ENCODE measurements at regions not wholly inside any gene's neighbourhood (a gene's known extent, or its start where the extent isn't known, plus 50 kb on each side); places are given as distances from the start of the nearest gene placed in this dataset.

DNA sequence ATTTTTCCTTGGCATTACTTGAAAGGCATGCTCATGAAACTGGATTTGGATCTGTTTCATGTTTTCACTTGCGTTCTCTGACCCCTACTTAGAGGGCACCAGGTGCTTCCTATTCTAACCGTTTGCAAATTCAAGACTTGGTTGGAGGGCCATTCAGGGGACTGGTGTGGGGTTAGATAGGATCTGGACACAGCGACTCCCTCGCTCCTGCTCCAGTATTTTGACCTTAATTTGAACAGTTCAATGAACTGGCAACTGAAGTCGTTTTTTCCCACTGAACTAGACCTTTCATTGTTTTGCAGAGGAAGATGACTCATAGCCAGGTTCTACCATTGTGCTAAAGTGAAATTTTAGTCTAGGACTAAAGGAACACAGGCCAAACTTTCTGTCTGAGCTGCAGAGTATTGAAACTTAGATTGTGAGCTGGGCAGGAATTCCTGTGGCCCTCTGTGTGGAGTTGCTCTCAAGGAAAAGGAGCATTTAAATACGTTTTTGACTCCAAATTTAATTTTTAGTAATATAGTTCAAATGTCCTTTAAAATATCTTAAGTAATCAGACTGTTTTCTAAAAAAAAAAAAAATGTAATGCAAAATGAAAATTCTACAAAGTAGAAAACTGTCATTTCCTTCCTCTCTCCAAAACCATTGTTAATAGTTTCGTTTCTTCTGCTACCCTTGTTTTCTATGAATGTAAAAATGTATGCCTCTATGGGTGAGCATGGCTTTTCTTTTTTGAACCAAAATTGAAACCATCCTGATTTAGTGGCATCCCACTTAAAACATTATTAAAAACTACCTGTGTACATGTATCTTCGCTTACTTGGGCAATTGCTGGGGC lies 64.8 kb downstream of the UTRN start:
- DNase-seq (peak in 1 of 4 donors; percentile 43), ATAC-seq (peak; percentile 55)
- TF ChIP-seq CTCF (IDR thresholded peaks at IDR 0.05) = no peak
- no peaks in the 10 kb centered on the region for H3K27me3 ChIP-seq
- no peaks in the 10 kb centered on the region for H3K9me3 ChIP-seq
- peak overlapping the region; percentile 55 to 80 for H3K27ac ChIP-seq
- no peaks in the 10 kb centered on the region for H3K36me3 ChIP-seq
- intact Hi-C loops (cut with DNase I) = no loop called here
- no peak overlapping the region for H3K4me3 ChIP-seq
- H3K4me1 ChIP-seq = peaks cover 46 to 99% of the 10 kb centered on the region in 2 donors

DNA sequence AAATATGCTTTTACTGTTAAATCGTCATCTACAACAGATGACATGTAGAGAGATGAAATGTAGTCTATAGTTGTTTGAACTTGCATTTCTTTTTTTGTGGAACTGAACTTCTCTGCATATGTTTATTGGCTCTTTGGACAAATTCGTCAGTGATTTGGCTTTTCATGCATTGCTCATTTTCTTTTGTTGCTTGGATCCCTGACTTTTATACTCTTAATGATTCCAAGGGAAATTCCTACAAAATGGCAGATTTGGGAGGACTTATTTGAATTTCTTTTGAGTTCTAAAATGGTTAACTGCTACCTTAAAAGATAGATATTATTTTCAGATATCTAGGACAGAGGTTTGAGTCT lies 65.4 kb downstream of the UTRN start:
- Histone ChIP-seq H3K36me3 (no peaks in the 10 kb centered on the region), H3K4me3 (no peak overlapping the region), H3K9me3 (no peaks in the 10 kb centered on the region), H3K4me1 (peaks cover 46 to 93% of the 10 kb centered on the region in 2 donors), H3K27ac (peak overlapping the region; percentile 55 to 80), H3K27me3 (no peaks in the 10 kb centered on the region)
- no peak for TF ChIP-seq CTCF (IDR thresholded peaks at IDR 0.05)
- intact Hi-C loops (cut with DNase I) = no loop called here
- ATAC-seq (no peak), DNase-seq (no peak)

GRCh38 chr6:144351379-144352127 lies 66.4 kb downstream of the UTRN start:
- no peak overlapping the region for H3K4me3 ChIP-seq
- no peaks in the 10 kb centered on the region for H3K9me3 ChIP-seq
- H3K36me3 ChIP-seq = no peaks in the 10 kb centered on the region
- ATAC-seq (peak; percentile 42), DNase-seq (no peak)
- intact Hi-C loops (cut with DNase I) = no loop called here
- peaks cover 46 to 86% of the 10 kb centered on the region in 2 donors for H3K4me1 ChIP-seq
- H3K27ac ChIP-seq = peak overlapping the region; percentile 11 to 80
- no peak for TF ChIP-seq CTCF (IDR thresholded peaks at IDR 0.05)
- no peaks in the 10 kb centered on the region for H3K27me3 ChIP-seq

GRCh38 chr6:144352331-144352730 lies 67.2 kb downstream of the UTRN start:
- peak; percentile 20 for ATAC-seq
- no peaks in the 10 kb centered on the region for H3K36me3 ChIP-seq
- peak overlapping the region; percentile 11 to 80 for H3K27ac ChIP-seq
- peaks cover 40 to 86% of the 10 kb centered on the region in 2 donors for H3K4me1 ChIP-seq
- DNase-seq = no peak
- no peaks in the 10 kb centered on the region for H3K27me3 ChIP-seq
- no peaks in the 10 kb centered on the region for H3K9me3 ChIP-seq
- no peak overlapping the region for H3K4me3 ChIP-seq
- intact Hi-C loops (cut with DNase I) = no loop called here
- TF ChIP-seq CTCF (IDR thresholded peaks at IDR 0.05) = no peak

- H3K4me1 ChIP-seq = peaks cover 36 to 77% of the 10 kb centered on the region in 2 donors
- intact Hi-C loops (cut with DNase I) = no loop called here
- H3K27me3 ChIP-seq = no peaks in the 10 kb centered on the region
- DNase-seq (no peak), ATAC-seq (no peak)
- H3K27ac ChIP-seq = peak overlapping the region in 1 of 2 donors; percentile 80
- no peak for TF ChIP-seq CTCF (IDR thresholded peaks at IDR 0.05)
- no peaks in the 10 kb centered on the region for H3K9me3 ChIP-seq
- no peaks in the 10 kb centered on the region for H3K36me3 ChIP-seq
- H3K4me3 ChIP-seq = no peak overlapping the region
These were observed 68.8 kb downstream of the UTRN start for GRCh38 chr6:144353871-144354314.
